IPS-15b (cell line): ENCODE measurements at regions not wholly inside any gene's neighbourhood (a gene's known extent, or its start where the extent isn't known, plus 50 kb on each side); places are given as distances from the start of the nearest gene placed in this dataset.

Experiments
- H3K27me3 ChIP-seq: one replicate; pipeline ENCODE4 v1.6.1; 2013; ENCODE audit warnings: low read length; ENCODE audit not compliant: control insufficient read depth, insufficient read depth
- H3K36me3 ChIP-seq: one replicate; pipeline ENCODE4 v1.6.1; 2013; ENCODE audit warnings: low read length; ENCODE audit not compliant: control insufficient read depth, insufficient read depth
- H3K4me1 ChIP-seq: one replicate; pipeline ENCODE4 v1.6.1; 2013; ENCODE audit warnings: mild to moderate bottlenecking, low read length; ENCODE audit not compliant: control insufficient read depth, insufficient read depth
- H3K4me3 ChIP-seq: one replicate; pipeline ENCODE4 v1.5.1; 2013; ENCODE audit warnings: low read depth, low read length
- H3K9ac ChIP-seq: one replicate; pipeline ENCODE4 v1.6.1; 2013; ENCODE audit warnings: low read depth, mild to moderate bottlenecking, low read length
- H3K9me3 ChIP-seq: one replicate; pipeline ENCODE4 v1.6.1; 2013; ENCODE audit warnings: mild to moderate bottlenecking, low read length; ENCODE audit not compliant: control insufficient read depth, insufficient read depth

DNA sequence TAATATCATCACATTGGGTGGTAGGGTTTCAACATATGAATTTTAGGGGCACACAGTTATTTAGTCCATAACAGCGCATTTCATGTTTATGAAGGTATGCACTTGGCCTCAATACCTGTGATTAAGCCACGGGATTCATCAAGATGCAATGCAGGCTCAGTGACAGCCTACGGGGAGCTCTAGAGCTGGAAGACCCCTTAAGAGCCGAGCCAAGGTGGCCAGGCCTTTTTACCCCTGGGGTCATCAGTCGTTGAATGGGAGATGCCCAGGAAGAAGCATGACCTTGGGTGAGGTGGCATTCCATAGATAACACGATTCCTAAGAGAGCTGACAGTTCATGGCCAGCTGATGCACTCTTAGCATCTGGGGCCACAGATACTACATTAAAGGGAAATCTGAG, 380.0 kb downstream of the ZNF536 start:
- no peaks in the 10 kb centered on the region for H3K27me3 ChIP-seq
- H3K4me3 ChIP-seq: no peak overlapping the region
- H3K9me3 ChIP-seq: no peaks in the 10 kb centered on the region
- no peak overlapping the region for H3K9ac ChIP-seq
- no peaks in the 10 kb centered on the region for H3K4me1 ChIP-seq
- no peaks in the 10 kb centered on the region for H3K36me3 ChIP-seq

DNA sequence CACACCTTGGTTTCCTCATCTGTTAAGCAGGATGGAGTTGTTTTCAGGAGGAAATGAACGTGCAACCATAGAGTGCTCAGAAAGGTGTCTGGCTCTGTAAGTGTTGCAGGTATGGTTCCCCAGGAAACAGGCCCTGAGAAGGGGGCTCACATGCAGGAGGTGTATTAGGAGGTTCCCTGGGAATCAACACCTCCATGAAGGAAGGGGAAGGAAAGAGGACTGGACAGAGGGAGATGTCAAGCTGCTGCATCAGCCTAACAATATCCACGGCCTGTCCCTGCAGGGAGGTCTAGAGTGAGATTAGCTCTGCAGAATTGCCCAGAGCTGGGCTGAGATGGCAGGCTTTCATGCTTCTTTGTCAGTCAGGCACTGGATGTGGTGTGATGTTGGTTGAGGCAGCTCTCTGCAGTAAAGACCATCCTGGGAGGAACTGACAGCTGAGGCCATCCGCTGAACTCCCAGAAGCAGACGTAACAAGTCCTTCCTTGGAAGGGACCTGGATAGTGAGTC, 373.3 kb downstream of the ZNF536 start:
- Histone ChIP-seq H3K36me3 (no peaks in the 10 kb centered on the region), H3K9ac (no peak overlapping the region), H3K4me3 (no peak overlapping the region), H3K4me1 (no peaks in the 10 kb centered on the region), H3K27me3 (no peaks in the 10 kb centered on the region), H3K9me3 (no peaks in the 10 kb centered on the region)

DNA sequence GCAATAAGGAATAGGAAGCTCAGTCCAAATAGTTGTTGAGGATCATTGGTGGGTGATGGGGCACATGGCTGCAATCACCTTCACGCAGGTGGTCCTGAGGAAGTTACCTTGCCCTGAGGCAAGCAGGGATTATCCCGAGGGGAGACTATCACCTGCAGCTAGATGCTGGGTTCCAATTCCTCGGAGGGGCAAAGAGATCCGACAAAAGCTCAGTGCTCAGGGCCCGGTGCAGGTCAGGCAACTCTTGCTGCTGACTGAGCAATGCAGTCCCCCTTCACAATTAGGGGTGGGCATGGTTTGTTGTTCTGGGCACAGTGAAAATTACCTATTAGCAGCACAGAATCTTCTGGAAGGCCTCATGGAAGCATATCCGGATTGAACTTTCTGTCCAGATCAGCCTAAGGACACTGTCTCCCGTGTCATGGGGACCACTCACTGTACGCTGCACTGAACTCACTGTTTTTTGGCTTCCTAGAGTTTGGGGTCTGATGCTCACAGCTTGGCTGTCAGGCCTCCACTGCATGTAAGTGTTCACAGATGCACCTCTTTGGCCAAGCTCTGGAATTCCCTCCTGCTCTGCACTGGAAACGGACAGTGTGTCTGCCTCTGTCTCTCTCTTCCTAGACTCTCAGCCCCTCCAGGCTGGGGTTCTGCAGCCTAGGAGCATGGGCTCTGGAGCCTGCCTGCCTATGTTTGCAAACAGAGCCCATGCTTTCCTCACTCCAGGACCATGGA, 372.7 kb downstream of the ZNF536 start:
- Histone ChIP-seq H3K4me1 (no peaks in the 10 kb centered on the region), H3K36me3 (no peaks in the 10 kb centered on the region), H3K27me3 (no peaks in the 10 kb centered on the region)

DNA sequence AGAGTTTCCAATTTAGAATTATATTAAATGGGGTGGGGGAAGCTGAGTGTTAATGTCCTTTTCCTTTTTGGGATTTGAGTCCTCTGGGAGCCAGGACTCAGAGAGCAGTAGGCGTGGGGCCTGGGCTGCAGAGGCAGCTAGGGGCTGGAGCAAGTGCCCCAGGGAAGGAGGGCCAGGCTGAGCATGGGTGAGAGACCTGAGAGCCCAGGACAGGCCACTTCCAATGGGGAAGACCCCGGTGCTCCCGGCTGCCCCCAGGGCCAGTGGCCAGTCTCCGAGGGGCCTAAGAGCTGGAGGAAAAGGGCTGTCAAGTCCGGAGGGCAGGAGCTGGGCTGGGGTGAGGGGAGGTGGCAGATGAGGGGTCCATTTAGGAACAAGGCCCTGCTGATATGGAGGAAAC, 371.5 kb downstream of the ZNF536 start:
- H3K27me3 ChIP-seq: no peaks in the 10 kb centered on the region
- H3K9me3 ChIP-seq: no peaks in the 10 kb centered on the region
- H3K4me3 ChIP-seq: no peak overlapping the region
- H3K9ac ChIP-seq: no peak overlapping the region
- no peaks in the 10 kb centered on the region for H3K36me3 ChIP-seq
- H3K4me1 ChIP-seq: no peaks in the 10 kb centered on the region

More for the DNA sequence above, 372.7 kb downstream of the ZNF536 start:
- no peaks in the 10 kb centered on the region for H3K9me3 ChIP-seq
- no peak overlapping the region for H3K4me3 ChIP-seq
- H3K9ac ChIP-seq: no peak overlapping the region

DNA sequence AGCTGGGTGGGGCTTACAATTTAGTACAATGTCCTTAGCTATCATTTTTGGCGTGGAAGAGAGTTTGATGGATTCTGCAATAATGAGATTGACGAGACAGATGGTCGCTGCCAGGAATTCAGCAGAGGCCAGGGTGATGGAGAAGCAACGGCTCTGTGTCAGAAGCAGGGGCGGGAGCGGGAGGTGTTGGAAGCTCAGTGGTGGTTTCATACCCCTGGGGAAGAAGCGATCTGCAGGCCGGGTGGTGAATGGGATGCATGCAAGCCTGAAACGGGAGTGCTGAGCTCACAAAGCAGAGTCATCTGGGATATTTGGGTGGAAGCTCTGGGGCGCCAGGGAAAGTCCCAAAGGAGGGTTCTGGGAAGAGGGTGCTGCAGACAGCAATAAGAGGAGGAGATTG, 370.8 kb downstream of the ZNF536 start:
- H3K36me3 ChIP-seq: no peaks in the 10 kb centered on the region
- no peaks in the 10 kb centered on the region for H3K4me1 ChIP-seq
- H3K4me3 ChIP-seq: no peak overlapping the region
- H3K9ac ChIP-seq: no peak overlapping the region
- H3K9me3 ChIP-seq: no peaks in the 10 kb centered on the region
- H3K27me3 ChIP-seq: no peaks in the 10 kb centered on the region

DNA sequence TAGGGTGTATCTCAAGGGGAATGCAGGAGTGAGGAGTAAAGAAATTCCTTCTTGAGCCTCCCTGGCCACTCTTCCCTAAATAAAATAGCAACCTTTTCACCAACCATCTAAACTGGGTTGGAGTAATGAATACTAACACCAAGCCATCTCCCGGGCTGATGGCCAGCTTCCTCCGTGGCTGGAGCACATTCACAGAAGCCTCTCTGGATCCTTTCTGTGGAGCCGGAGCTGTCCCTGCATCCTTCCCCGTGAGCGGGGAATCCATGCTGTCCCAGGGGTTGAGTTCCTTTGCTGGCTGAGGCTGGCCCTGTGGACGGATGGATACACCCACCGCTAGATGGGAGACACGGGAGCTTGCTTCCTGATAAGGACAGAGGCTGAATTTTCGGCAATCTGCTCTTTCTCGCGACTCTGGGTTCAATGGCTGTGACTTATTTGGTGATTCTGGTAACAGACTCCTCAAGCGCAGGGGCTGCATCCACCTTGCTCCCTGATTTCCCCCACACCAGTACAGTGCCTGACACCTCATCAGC, 370.3 kb downstream of the ZNF536 start:
- Histone ChIP-seq H3K9me3 (no peaks in the 10 kb centered on the region), H3K36me3 (no peaks in the 10 kb centered on the region), H3K9ac (no peak overlapping the region), H3K4me1 (no peaks in the 10 kb centered on the region), H3K4me3 (no peak overlapping the region), H3K27me3 (no peaks in the 10 kb centered on the region)

DNA sequence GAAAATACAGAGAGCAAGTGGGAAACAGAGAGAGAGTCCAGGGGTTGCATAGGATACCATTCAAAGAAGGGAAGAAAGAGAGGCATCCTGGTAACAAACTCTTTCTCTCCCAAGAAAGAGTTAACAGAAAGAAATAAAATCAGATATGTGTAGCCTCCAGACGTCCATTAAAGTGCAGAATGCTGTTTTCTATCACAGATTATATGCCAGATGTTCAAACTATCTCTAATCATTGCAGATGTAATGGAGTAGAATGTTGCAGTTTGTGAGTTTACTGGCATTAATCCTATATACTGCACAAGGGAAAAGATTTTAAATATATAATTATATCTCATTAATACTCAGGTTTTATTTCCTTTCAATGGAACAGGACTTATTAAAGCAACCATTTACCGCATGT, 369.4 kb downstream of the ZNF536 start:
- Histone ChIP-seq H3K4me3 (no peak overlapping the region), H3K9me3 (no peaks in the 10 kb centered on the region), H3K27me3 (no peaks in the 10 kb centered on the region), H3K36me3 (no peaks in the 10 kb centered on the region), H3K9ac (no peak overlapping the region), H3K4me1 (no peaks in the 10 kb centered on the region)

DNA sequence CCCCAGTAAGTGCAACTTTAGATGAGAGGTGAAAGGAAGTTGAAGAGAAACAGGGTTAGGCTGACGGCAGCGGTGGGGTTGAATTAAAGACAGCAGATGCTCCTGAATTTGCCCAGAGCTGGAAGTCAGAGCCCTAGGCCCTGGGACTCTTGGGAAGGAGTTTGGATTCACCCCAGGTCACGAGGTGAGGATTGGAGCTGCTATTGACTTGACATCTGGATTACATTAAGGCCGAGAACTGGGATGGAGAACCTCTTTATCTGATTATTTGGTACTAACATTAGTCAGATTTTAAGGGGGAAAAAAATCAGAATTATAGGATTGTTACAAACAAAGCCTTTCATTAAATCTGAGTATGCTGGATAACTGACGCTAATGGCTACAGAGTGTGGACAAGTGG, 367.2 kb downstream of the ZNF536 start:
- Histone ChIP-seq H3K4me3 (no peak overlapping the region), H3K4me1 (no peaks in the 10 kb centered on the region), H3K9ac (no peak overlapping the region), H3K36me3 (no peaks in the 10 kb centered on the region), H3K9me3 (no peaks in the 10 kb centered on the region), H3K27me3 (no peaks in the 10 kb centered on the region)

DNA sequence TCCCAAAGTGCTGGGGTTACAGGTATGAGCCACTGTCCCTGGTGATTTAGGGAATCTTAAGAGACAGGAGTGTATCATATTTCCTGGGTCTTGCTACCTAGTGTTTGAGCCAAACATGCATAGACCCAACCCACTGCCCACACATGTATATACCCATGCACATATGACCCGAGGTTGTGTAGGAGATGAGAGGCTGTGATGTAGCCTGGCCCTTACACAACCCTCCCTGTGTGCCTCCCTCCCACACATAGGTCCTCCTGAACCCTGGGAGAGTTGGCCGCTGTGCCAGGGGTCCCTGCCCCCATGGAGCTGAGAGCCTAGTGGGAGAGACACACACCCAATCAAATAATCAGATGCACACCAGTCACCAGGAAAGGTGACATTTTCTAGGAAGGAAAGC, 365.9 kb downstream of the ZNF536 start:
- Histone ChIP-seq H3K4me1 (peaks cover 2% of the 10 kb centered on the region), H3K27me3 (no peaks in the 10 kb centered on the region), H3K9ac (no peak overlapping the region), H3K4me3 (no peak overlapping the region), H3K36me3 (no peaks in the 10 kb centered on the region), H3K9me3 (no peaks in the 10 kb centered on the region)

DNA sequence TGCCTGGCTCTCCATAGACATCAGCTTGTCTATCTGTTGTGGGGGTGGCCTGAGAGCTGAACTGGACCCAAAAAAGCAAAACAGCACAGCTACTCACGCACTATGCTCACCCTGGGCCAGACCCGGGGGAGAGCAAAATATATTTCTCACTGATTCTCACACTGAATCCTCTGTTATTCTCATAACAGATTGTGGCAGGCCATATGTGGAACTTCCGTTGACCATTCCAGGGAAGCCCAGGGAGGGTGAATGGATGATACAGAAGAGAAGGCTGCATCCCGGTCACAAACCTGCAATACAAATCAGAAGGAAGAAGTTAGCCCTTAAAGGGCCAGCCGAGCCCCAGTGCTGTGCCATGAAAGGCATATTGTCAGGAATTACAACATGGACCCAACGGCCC, 362.5 kb downstream of the ZNF536 start:
- no peaks in the 10 kb centered on the region for H3K36me3 ChIP-seq
- no peaks in the 10 kb centered on the region for H3K9me3 ChIP-seq
- H3K9ac ChIP-seq: no peak overlapping the region
- H3K27me3 ChIP-seq: no peaks in the 10 kb centered on the region
- H3K4me3 ChIP-seq: no peak overlapping the region
- H3K4me1 ChIP-seq: peaks cover 2% of the 10 kb centered on the region

DNA sequence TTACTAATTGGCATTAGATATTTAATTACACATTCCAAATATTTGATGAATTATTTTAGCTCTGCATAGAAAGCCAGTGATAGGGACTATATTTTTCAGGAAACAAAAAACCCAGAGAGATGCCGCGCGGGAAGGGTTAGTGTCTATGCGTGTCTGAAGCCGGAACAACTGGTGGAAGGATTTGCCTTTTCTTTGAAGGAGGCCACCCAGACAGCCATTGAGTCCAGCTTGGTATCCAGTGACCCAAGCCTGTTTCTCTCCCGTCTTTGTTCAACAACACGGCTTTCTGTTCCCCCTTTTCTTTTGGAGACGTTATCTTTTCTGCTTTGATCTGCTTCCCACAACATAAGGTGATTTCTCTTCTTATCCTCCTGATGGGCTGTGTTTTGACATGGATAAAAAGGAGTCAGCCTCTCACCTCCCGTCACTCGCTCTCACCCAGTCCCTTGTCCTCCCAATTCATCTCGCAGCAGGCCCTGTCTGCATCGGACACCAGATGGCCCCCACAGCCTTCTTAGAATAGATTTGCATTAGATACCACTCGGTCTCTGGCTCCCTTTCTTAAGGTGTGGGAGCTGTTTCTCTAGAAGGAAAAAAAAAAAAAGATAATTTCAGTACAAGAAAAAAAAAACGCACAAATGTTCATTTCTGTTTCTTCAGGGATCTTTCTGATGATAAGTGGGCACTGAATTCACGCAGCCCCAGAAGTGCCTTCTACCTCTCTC, 361.8 kb downstream of the ZNF536 start:
- Histone ChIP-seq H3K4me1 (peaks cover 2% of the 10 kb centered on the region), H3K9me3 (no peaks in the 10 kb centered on the region), H3K4me3 (no peak overlapping the region), H3K36me3 (no peaks in the 10 kb centered on the region), H3K9ac (no peak overlapping the region), H3K27me3 (no peaks in the 10 kb centered on the region)

DNA sequence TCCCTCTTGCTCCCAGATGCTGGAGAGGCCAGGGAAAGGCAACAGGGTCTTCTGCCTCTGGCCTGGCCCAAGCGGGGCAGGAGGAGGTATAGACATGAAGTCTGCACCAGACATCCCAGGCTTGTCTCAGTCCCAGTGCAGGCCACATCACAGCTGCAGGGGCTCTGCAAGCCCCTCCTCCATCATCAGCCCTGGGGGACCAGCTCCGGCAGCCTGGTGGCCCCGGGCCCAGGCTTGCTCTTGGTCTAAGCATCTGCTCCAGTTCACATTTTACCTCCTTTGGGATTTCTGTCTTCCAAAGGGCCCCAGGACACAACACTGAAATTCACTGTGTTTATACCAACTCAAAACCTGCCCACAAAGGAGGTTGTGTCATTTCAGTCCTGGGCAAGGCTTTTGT, 359.4 kb downstream of the ZNF536 start:
- H3K4me3 ChIP-seq: no peak overlapping the region
- no peaks in the 10 kb centered on the region for H3K36me3 ChIP-seq
- H3K9ac ChIP-seq: no peak overlapping the region
- peaks cover 2% of the 10 kb centered on the region for H3K4me1 ChIP-seq
- no peaks in the 10 kb centered on the region for H3K27me3 ChIP-seq
- no peaks in the 10 kb centered on the region for H3K9me3 ChIP-seq
